IMR-90 (cell line): ENCODE measurements at regions not wholly inside any gene's neighbourhood (a gene's known extent, or its start where the extent isn't known, plus 50 kb on each side); places are given as distances from the start of the nearest gene placed in this dataset.

Experiments
- BHLHE40 ChIP-seq: fragments of 150-350 bp; IDR thresholded peaks from 2 replicates; pipeline ENCODE4 v1.6.1; 2016; ENCODE audit warnings: mild to moderate bottlenecking, low read depth, low read length
- CEBPB ChIP-seq: IDR thresholded peaks from 2 replicates; pipeline ENCODE4 v1.6.1; 2012; ENCODE audit warnings: low read depth, low read length, improper control_type of control experiment
- MAFK ChIP-seq: IDR thresholded peaks from 2 replicates; pipeline ENCODE4 v1.6.1; 2012; ENCODE audit warnings: low read depth, low read length, improper control_type of control experiment
- MXI1 ChIP-seq: IDR thresholded peaks from 2 replicates; pipeline ENCODE4 v1.6.1; 2012; ENCODE audit warnings: low read depth, mild to moderate bottlenecking, low read length, moderate library complexity, borderline replicate concordance
- NFE2L2 ChIP-seq: fragments of 150-350 bp; IDR thresholded peaks from 2 replicates; pipeline ENCODE4 v1.6.1; 2016; ENCODE audit warnings: low read depth, mild to moderate bottlenecking, low read length
- POLR2A ChIP-seq: IDR thresholded peaks from 2 replicates; pipeline ENCODE4 v1.6.1; 2012; ENCODE audit warnings: mild to moderate bottlenecking, low read depth, low read length
- RAD21 ChIP-seq: IDR thresholded peaks from 2 replicates; pipeline ENCODE4 v1.6.1; 2012; ENCODE audit warnings: low read length, improper control_type of control experiment
- RCOR1 ChIP-seq: IDR thresholded peaks from 2 replicates; pipeline ENCODE4 v1.6.1; 2012; ENCODE audit warnings: mild to moderate bottlenecking, low read length, improper control_type of control experiment; ENCODE audit not compliant: insufficient replicate concordance
- RFX5 ChIP-seq: IDR thresholded peaks from 2 replicates; pipeline ENCODE4 v1.8.0; 2012; ENCODE audit warnings: low read depth, mild to moderate bottlenecking, low read length, moderate library complexity
- SMC3 ChIP-seq: fragments of 150-350 bp; IDR thresholded peaks from 2 replicates; pipeline ENCODE4 v1.6.1; 2016; ENCODE audit warnings: low read depth, mild to moderate bottlenecking, antibody characterized with exemption, low read length, moderate library complexity
- TF ChIP-seq, protein P1 (sequence below): fragments of 150-350 bp; IDR thresholded peaks from 2 replicates; pipeline ENCODE4 v1.6.1; 2017; ENCODE audit warnings: mild to moderate bottlenecking, antibody characterized with exemption, low read length, low read depth
- TF ChIP-seq, protein P2 (sequence below): conservative IDR thresholded peaks from 2 replicates; pipeline ENCODE4 v1.5.1; 2012; ENCODE audit warnings: mild to moderate bottlenecking, low read depth, low read length, improper control_type of control experiment
- TF ChIP-seq, protein P3 (sequence below): fragments of 150-350 bp; IDR thresholded peaks from 2 replicates; pipeline ENCODE4 v1.6.1; 2016; ENCODE audit warnings: low read depth, mild to moderate bottlenecking, low read length, moderate library complexity, borderline replicate concordance

DNA sequence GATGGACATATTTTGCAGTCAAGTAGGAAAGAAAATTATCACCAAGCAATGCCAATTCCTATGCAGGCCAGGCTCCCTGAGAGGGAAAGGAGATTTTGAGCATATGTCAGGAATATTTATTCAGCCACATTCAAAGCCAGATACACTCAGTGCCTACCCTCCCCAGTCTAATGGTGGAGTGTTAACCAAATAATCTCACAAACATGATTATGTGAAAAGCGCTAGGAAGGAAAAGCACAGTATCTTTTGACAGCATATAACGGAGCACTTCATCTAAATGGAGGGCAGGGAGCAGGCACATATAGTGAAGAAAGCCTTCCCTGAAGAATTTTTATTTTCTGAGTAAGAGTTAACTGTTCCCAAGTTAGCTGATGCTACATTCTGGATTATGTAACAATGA is 80.3 kb upstream of the SLC30A5 start:
- TF ChIP-seq RAD21 (no peak), RCOR1 (no peak), POLR2A (no peak), CEBPB (no peak), NFE2L2 (no peak), MXI1 (no peak), BHLHE40 (no peak), RFX5 (no peak), SMC3 (no peak), MAFK (no peak)
- TF ChIP-seq, protein P1, sequence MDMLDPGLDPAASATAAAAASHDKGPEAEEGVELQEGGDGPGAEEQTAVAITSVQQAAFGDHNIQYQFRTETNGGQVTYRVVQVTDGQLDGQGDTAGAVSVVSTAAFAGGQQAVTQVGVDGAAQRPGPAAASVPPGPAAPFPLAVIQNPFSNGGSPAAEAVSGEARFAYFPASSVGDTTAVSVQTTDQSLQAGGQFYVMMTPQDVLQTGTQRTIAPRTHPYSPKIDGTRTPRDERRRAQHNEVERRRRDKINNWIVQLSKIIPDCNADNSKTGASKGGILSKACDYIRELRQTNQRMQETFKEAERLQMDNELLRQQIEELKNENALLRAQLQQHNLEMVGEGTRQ, result no peak
- TF ChIP-seq, protein P2, sequence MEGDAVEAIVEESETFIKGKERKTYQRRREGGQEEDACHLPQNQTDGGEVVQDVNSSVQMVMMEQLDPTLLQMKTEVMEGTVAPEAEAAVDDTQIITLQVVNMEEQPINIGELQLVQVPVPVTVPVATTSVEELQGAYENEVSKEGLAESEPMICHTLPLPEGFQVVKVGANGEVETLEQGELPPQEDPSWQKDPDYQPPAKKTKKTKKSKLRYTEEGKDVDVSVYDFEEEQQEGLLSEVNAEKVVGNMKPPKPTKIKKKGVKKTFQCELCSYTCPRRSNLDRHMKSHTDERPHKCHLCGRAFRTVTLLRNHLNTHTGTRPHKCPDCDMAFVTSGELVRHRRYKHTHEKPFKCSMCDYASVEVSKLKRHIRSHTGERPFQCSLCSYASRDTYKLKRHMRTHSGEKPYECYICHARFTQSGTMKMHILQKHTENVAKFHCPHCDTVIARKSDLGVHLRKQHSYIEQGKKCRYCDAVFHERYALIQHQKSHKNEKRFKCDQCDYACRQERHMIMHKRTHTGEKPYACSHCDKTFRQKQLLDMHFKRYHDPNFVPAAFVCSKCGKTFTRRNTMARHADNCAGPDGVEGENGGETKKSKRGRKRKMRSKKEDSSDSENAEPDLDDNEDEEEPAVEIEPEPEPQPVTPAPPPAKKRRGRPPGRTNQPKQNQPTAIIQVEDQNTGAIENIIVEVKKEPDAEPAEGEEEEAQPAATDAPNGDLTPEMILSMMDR, result no peak
- TF ChIP-seq, protein P3, sequence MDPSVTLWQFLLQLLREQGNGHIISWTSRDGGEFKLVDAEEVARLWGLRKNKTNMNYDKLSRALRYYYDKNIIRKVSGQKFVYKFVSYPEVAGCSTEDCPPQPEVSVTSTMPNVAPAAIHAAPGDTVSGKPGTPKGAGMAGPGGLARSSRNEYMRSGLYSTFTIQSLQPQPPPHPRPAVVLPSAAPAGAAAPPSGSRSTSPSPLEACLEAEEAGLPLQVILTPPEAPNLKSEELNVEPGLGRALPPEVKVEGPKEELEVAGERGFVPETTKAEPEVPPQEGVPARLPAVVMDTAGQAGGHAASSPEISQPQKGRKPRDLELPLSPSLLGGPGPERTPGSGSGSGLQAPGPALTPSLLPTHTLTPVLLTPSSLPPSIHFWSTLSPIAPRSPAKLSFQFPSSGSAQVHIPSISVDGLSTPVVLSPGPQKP, result no peak
